ENCODE measurements at regions not wholly inside any gene's neighbourhood (a gene's known extent, or its start where the extent isn't known, plus 50 kb on each side); places are given as distances from the start of the nearest gene placed in this dataset.

GRCh38 chr4:3838437-3839380 is 72.5 kb downstream of the ADRA2C start:
- FAIRE-seq = no peak
- in situ Hi-C loops (cut with MboI) = no loop called here

GRCh38 chr4:3845094-3845743 is 79.0 kb downstream of the ADRA2C start:
- H3K36me3 ChIP-seq (ENCODE audit: control insufficient read depth, insufficient read depth, low read length) = no peaks in the 10 kb centered on the region
- no TSS peak for BruUV-seq (replicated peaks)
- no peak for FAIRE-seq
- H3K9ac ChIP-seq (ENCODE audit: insufficient read depth in 1 of 2, low read depth in 2 of 2, low read length in 2 of 2) = no peak overlapping the region
- CTCF ChIA-PET (ENCODE audit: low intra/inter-chr PET ratio) = no interaction called here
- H3K27me3 ChIP-seq (ENCODE audit: control insufficient read depth in 2 of 2, insufficient read depth in 2 of 2, low read length in 2 of 2) = peaks cover 3 to 23% of the 10 kb centered on the region in 2 experiments
- no peak for ATAC-seq
- no peak overlapping the region for H3K27ac ChIP-seq (ENCODE audit: extremely low read depth, low read depth, low read length)
- no peaks in the 10 kb centered on the region for H3K9me1 ChIP-seq (ENCODE audit: control insufficient read depth, insufficient read depth, low read length)
- H2AFZ ChIP-seq (ENCODE audit: low read depth, low read length) = no peak overlapping the region
- intact Hi-C loops (cut with micrococcal nuclease) = no loop called here
- H3K4me3 ChIP-seq = no peak overlapping the region
- H3K4me2 ChIP-seq (ENCODE audit: insufficient read depth, low read length) = no peak overlapping the region
- in situ Hi-C loops (cut with MboI) = no loop called here
- POLR2A ChIA-PET = interaction anchor here (0.6 kb wide), 1 partner anchor 14 kb away, joined by 3 read pairs; no protein-coding TSS in a partner anchor
- no peaks in the 10 kb centered on the region for H4K20me1 ChIP-seq (replicated peaks; ENCODE audit: control insufficient read depth, insufficient read depth, low read length)
- no peaks in the 10 kb centered on the region for H3K9me3 ChIP-seq (replicated peaks; ENCODE audit: control insufficient read depth, insufficient read depth, low read depth, low read length)
- no peaks in the 10 kb centered on the region; a peak in 1 of 5 replicates for H3K4me1 ChIP-seq (replicated peaks in 1 of 2; ENCODE audit: control insufficient read depth in 2 of 2, insufficient read depth in 2 of 2, low read length in 2 of 2)
- WGBS (ENCODE audit: insufficient coverage, low coverage, missing lambda C conversion rate) = 0% methylated on average over 8 of the region's 8 CpGs
- no peaks in the 10 kb centered on the region for H3K79me2 ChIP-seq (ENCODE audit: control insufficient read depth, insufficient read depth, low read length)
- DNase-seq (ENCODE audit: extremely low read depth in 1 of 4, low spot score in 3 of 4) = no peak
- TF ChIP-seq L3MBTL2 (IDR thresholded peaks at IDR 0.05) (no peak), CHCHD3 (CRISPR knock-in tag; IDR thresholded peaks at IDR 0.05) (no peak), ZNF263 (CRISPR knock-in tag; IDR thresholded peaks at IDR 0.05; ENCODE audit: borderline replicate concordance) (no peak), HMBOX1 (IDR thresholded peaks at IDR 0.05) (no peak), PBX2 (CRISPR knock-in tag; IDR thresholded peaks at IDR 0.05; ENCODE audit: low read depth) (no peak), PBX2 (tag; conservative IDR thresholded peaks at IDR 0.05; ENCODE audit: low read depth) (no peak)

More at GRCh38 chr4:3838437-3839380, 72.5 kb downstream of the ADRA2C start:
- CTCF ChIA-PET (ENCODE audit: low intra/inter-chr PET ratio) = no interaction called here
- H3K9me1 ChIP-seq (ENCODE audit: control insufficient read depth, insufficient read depth, low read length) = no peaks in the 10 kb centered on the region
- peaks cover 4 to 40% of the 10 kb centered on the region in 2 experiments for H3K27me3 ChIP-seq (ENCODE audit: control insufficient read depth in 2 of 2, insufficient read depth in 2 of 2, low read length in 2 of 2)
- ATAC-seq = no peak
- H4K20me1 ChIP-seq (replicated peaks; ENCODE audit: control insufficient read depth, insufficient read depth, low read length) = no peaks in the 10 kb centered on the region
- intact Hi-C loops (cut with micrococcal nuclease) = no loop called here
- TF ChIP-seq ZNF124 (CRISPR knock-in tag; IDR thresholded peaks at IDR 0.05) = no peak
- POLR2A ChIA-PET = no interaction called here
- WGBS (ENCODE audit: insufficient coverage, low coverage, missing lambda C conversion rate) = 1% methylated on average over 6 of the region's 6 CpGs
- no TSS peak for BruUV-seq (replicated peaks)
- no peaks in the 10 kb centered on the region for H3K36me3 ChIP-seq (ENCODE audit: control insufficient read depth, insufficient read depth, low read length)
- no peak overlapping the region for H3K4me2 ChIP-seq (ENCODE audit: insufficient read depth, low read length)
- H3K27ac ChIP-seq (ENCODE audit: extremely low read depth, low read depth, low read length) = no peak overlapping the region
- no peak overlapping the region for H2AFZ ChIP-seq (ENCODE audit: low read depth, low read length)
- peaks cover 0 to 5% of the 10 kb centered on the region in 2 experiments; a peak in 2 of 5 replicates for H3K4me1 ChIP-seq (replicated peaks in 1 of 2; ENCODE audit: control insufficient read depth in 2 of 2, insufficient read depth in 2 of 2, low read length in 2 of 2)
- no peak overlapping the region for H3K4me3 ChIP-seq
- no peak for DNase-seq (ENCODE audit: extremely low read depth in 1 of 4, low spot score in 3 of 4)
- H3K9me3 ChIP-seq (replicated peaks; ENCODE audit: control insufficient read depth, insufficient read depth, low read depth, low read length) = no peaks in the 10 kb centered on the region
- no peak overlapping the region for H3K9ac ChIP-seq (ENCODE audit: insufficient read depth in 1 of 2, low read depth in 2 of 2, low read length in 2 of 2)
- no peaks in the 10 kb centered on the region for H3K79me2 ChIP-seq (ENCODE audit: control insufficient read depth, insufficient read depth, low read length)

Measured in K562 (cell line).